GM19467 (cell line): ENCODE measurements at regions not wholly inside any gene's neighbourhood (a gene's known extent, or its start where the extent isn't known, plus 50 kb on each side); places are given as distances from the start of the nearest gene placed in this dataset.
"Not testable (repeated sequence)": the region's sequence is repeated elsewhere in the genome, so short reads cannot be mapped to it uniquely, and the experiment has no call there.

Source experiments
- ATAC-seq: cut with Tn5 transposase; IDR thresholded peaks from one replicate; pipeline ENCODE4 v1.9.1; 2021; ENCODE audit warnings: mild to moderate bottlenecking, moderate library complexity; ENCODE audit not compliant: unreplicated experiment

- no peak for ATAC-seq
Observed at GRCh38 chr5:7269591-7270274, 126.2 kb upstream of the ADCY2 start.

GRCh38 chr5:7271435-7272084 is 124.4 kb upstream of the ADCY2 start:
- no peak for ATAC-seq

- no peak for ATAC-seq
Observed at GRCh38 chr5:7272408-7272965, 123.5 kb upstream of the ADCY2 start.

GRCh38 chr5:7274203-7274602 is 121.7 kb upstream of the ADCY2 start:
- ATAC-seq = no peak

DNA sequence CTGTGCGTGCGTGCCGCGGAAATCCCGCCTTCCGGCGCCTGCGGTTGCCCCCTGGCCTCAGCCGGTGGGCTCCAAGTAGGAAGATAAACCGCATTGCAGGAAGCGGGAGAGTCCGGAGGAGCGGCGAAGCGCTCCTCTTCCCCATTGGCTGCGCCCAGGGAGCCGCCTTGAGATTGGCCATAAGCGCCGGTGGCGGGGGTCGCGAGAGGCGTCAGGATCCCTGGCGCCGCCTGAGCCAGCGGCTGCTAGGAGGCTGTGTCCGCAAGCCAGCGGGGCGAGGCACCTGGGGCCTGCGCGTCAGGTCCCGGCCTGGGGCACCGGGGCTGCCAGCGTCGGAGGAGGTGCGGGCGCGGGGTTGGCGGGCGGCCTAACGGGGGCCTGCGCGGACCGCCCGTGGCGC is 106.3 kb upstream of the ADCY2 start:
- ATAC-seq = not testable (repeated sequence)

DNA sequence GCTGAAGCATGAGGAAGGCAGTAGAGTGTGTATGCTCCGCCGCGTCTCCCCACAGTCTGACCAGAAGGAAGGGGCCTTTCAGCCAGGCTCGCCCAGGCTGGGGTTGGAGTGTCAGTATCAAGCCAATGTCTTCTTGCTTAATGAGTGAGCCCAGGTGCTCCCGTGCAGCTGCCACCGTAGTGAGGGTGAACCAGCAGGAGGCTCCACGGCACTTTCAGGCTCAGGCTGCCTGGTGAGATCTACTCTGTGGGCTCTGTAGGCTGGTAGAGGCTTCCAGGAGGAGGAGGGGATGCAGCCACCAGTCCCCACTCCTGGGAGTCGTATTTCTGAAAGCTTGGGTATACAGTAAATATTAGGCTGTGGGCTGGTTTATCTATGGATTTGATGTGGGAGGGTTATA is 98.1 kb upstream of the ADCY2 start:
- ATAC-seq = not testable (repeated sequence)

DNA sequence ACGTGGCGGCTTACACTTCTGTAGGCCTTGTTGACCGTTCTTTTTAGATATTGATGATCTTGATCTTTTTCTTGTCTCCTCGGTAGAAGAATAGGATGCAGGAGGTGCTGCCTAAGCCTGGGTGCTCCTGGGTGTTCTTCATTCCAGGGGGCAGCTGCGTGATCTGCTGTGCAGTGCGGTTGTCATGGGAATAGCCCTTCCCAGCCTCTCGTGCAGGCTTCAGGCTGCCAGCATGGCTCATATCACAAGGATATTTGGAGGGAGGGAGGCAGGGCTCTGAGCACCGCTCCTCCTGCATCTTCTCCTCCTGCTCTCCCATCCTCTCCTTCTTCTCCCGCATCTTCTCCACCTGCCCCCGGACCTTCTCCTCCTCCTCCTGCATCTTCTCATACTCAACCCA is 96.2 kb upstream of the ADCY2 start:
- ATAC-seq = not testable (repeated sequence)

- not testable (repeated sequence) for ATAC-seq
Observed at GRCh38 chr5:7305000-7305674, 90.8 kb upstream of the ADCY2 start.

DNA sequence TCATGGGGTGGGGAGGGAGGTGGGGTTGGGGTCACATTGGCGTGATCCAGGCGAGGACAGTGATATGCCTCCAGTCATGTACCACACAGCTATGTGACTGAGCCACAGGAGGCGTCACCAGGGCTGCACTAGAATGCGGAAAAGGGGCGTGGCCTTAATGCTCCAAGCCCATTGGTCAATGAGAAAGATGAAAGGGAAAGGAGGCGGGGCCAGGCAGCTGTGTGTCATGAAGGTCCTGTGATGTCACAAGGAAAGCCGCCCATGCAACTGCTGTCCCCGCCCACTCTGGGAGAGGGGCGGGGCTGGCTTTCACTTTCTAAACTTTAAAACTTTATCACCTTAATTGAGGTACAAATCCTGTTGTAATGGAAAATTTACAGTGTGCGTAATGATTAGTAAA is 89.4 kb upstream of the ADCY2 start:
- not testable (repeated sequence) for ATAC-seq

GRCh38 chr5:7307709-7308108 is 88.2 kb upstream of the ADCY2 start:
- not testable (repeated sequence) for ATAC-seq

- not testable (repeated sequence) for ATAC-seq
Observed at GRCh38 chr5:7309715-7310114, 86.2 kb upstream of the ADCY2 start.

GRCh38 chr5:7310656-7311055 is 85.3 kb upstream of the ADCY2 start:
- ATAC-seq = not testable (repeated sequence)

DNA sequence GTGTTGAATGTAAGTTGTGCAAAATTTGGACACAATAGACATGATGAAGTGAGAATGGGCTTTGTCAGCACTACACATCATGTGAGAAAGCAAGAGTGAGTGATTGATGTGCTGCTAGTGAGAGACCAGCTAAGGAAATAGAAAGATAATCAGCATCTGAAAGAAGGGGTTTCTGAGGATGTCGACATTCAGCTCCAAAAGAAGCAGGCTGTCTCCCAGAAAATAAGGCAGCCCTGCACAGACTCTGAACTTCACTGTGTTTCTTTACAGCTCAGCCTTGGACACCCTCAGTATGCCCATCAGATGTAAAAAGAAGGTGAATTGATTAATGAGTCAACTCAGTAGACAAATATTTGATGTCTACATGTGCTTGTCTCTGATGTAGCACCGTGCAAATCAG is 80.8 kb upstream of the ADCY2 start:
- ATAC-seq = no peak

DNA sequence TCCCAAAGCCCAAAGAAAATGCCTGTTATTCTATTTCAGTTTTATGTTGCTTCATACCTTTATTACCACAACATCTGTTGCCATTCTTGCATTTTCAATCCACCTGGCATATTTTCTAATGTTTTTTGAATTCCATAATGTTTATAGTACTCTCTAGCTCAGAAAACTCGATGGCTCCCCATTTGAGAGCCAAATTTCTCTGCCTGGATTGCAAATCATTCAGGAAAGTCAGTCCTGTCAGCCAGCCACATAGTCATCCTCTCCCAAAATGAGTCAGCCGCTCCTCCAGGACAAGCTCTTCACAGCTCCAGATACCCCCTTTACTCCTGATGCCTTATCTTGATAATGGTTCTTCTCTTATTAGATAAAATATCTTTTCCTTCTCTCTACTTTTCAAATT is 78.2 kb upstream of the ADCY2 start:
- no peak for ATAC-seq

DNA sequence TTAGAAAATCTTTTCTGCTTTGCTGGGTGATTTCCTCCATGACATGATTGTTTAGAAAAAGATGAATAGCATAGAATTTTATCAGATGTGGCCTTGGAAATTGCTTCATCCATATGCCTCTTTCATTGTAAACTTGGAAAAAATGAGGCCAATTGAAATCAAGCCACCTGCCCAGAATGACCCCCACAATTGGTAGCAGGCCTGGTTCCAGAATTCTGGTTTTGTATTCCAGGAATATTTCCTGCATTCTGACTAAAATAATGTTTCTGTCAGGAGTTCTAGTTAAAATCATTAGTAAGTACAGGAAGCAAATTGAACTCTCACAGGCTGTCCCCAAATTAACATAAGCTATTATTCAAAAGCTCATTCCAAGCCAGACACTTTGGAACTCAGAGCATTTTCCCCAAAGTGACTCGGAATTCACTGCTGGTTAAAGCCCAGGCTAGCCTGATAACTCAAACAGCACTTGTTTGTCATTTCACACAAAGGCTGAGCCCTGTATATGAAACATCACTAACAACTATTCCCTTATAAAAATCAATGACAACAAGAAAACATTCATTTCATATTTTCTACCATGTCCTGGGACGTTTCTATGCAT is 75.1 kb upstream of the ADCY2 start:
- no peak for ATAC-seq

DNA sequence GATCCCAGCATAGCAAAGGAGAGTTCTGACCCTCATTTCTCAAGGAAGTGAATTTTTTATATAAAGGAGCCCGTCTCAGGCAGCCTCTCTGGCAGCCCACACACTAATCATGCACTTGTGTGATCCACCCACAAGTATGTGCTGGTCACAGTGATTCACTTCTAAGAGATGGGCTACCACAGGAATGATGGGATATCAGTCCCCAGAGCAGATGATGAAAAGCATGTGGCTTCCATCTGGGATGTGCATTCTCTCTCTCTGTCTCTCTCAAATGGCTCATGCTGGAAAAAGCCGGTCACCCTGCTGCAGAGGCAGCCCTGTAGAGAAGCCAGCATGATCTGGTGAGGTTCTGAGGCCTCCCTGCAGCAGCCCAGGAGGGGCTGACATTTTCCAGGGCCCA is 74.2 kb upstream of the ADCY2 start:
- ATAC-seq = no peak

DNA sequence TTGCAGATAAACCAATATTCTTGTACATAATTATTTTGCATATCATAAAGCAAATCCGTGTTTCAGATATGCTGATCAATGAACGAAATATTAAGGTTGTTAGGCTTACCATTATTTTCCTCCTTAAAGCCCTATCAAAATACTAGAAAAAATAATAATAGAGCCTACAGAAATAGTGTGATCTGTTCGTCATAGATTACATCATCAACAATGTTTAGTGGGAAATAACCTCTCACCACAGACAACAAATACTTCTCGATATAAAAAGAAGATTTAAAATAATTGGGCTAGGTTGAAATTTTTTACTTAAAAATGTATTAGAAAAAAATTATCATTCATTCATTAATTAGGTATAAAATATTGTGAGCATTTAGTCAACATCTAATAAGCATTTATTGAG is 71.0 kb upstream of the ADCY2 start:
- no peak for ATAC-seq

GRCh38 chr5:7325975-7326913 is 69.7 kb upstream of the ADCY2 start:
- no peak for ATAC-seq

- no peak for ATAC-seq
Observed at GRCh38 chr5:7329141-7329540, 66.8 kb upstream of the ADCY2 start.

GRCh38 chr5:7329712-7330111 is 66.2 kb upstream of the ADCY2 start:
- ATAC-seq = no peak
